WTC11 (cell line): ENCODE measurements at regions not wholly inside any gene's neighbourhood (a gene's known extent, or its start where the extent isn't known, plus 50 kb on each side); places are given as distances from the start of the nearest gene placed in this dataset.

Experiments used
- ATAC-seq: fragments of 200-7000 bp; cut with Tn5 transposase; 2 replicates; pipeline ENCODE4 v1.10.0; 2021; ENCODE audit warnings: mild to moderate bottlenecking, moderate library complexity
- CTCF ChIA-PET: fragments of 300-600 bp; sonication (Branson Sonifier 250); formaldehyde crosslinking; loops from one replicate; lab custom pipeline; 2021; ENCODE audit warnings: antibody characterized with exemption; lab: Charles Lee
- POLR2A ChIA-PET: fragments of 350-600 bp; sonication (Branson Sonifier 250); formaldehyde crosslinking; loops from one replicate; lab custom pipeline; 2021; ENCODE audit warnings: antibody characterized with exemption; lab: Charles Lee
- DNase-seq: peaks from one replicate; pipeline ENCODE4 v3.0.0; 2021; ENCODE audit warnings: low spot score
- H3K27ac Mint-ChIP-seq: 2 replicates; pipeline ENCODE4 v1.8.0; 2021; ENCODE audit warnings: mixed read lengths
- H3K27me3 Mint-ChIP-seq: 2 replicates; pipeline ENCODE4 v1.8.0; 2021; ENCODE audit warnings: low read depth, mild to moderate bottlenecking, moderate library complexity, mixed read lengths
- H3K36me3 Mint-ChIP-seq: 2 replicates; pipeline ENCODE4 v1.8.0; 2021; ENCODE audit warnings: mixed read lengths
- H3K4me1 Mint-ChIP-seq: 2 replicates; pipeline ENCODE4 v1.8.0; 2022; ENCODE audit warnings: mixed read lengths
- H3K4me3 Mint-ChIP-seq: 2 replicates; pipeline ENCODE4 v1.8.0; 2021; ENCODE audit warnings: mild to moderate bottlenecking, moderate library complexity, mixed read lengths
- H3K9me3 Mint-ChIP-seq: 2 replicates; pipeline ENCODE4 v1.8.0; 2021; ENCODE audit warnings: mixed read lengths
- FOXP1 ChIP-seq: sonication (generic); formaldehyde crosslinking; IDR thresholded peaks from 2 replicates; pipeline ENCODE4 v1.8.0; 2022; ENCODE audit warnings: missing genetic modification reagents, mild to moderate bottlenecking, moderate library complexity, borderline replicate concordance
- MXD4 ChIP-seq: fragments of 250-450 bp; sonication (Bioruptor Pico); IDR thresholded peaks from 2 replicates; pipeline ENCODE4 v1.8.0; 2021; ENCODE audit warnings: mild to moderate bottlenecking, moderate library complexity, borderline replicate concordance
- NFE2L1 ChIP-seq: sonication (generic); formaldehyde crosslinking; IDR thresholded peaks from 2 replicates; pipeline ENCODE4 v1.8.1; 2023; ENCODE audit warnings: missing genetic modification reagents
- NR1H2 ChIP-seq: sonication (generic); formaldehyde crosslinking; IDR thresholded peaks from 2 replicates; pipeline ENCODE4 v1.9.0; 2021; ENCODE audit warnings: mild to moderate bottlenecking, moderate library complexity, missing genetic modification reagents
- SMAD4 ChIP-seq: sonication (generic); formaldehyde crosslinking; IDR thresholded peaks from 2 replicates; pipeline ENCODE4 v1.8.0; 2022; ENCODE audit warnings: mild to moderate bottlenecking, missing genetic modification reagents
- ZNF317 ChIP-seq: sonication (generic); formaldehyde crosslinking; IDR thresholded peaks from 2 replicates; pipeline ENCODE4 v1.8.1; 2023; ENCODE audit warnings: low read depth, mild to moderate bottlenecking, moderate library complexity, missing genetic modification reagents, borderline replicate concordance
- TF ChIP-seq, protein P1 (sequence below): sonication (generic); formaldehyde crosslinking; IDR thresholded peaks from 2 replicates; pipeline ENCODE4 v1.8.1; 2023; ENCODE audit warnings: mild to moderate bottlenecking, missing genetic modification reagents, borderline replicate concordance
- TF ChIP-seq, protein P2 (sequence below): sonication (generic); formaldehyde crosslinking; IDR thresholded peaks from 2 replicates; pipeline ENCODE4 v1.8.0; 2023; ENCODE audit warnings: missing genetic modification reagents
- TF ChIP-seq, protein P3 (sequence below): sonication (generic); formaldehyde crosslinking; IDR thresholded peaks from 2 replicates; pipeline ENCODE4 v1.8.0; 2022; ENCODE audit warnings: mild to moderate bottlenecking, missing genetic modification reagents
- TF ChIP-seq, protein P4 (sequence below): fragments of 250-450 bp; sonication (Bioruptor Pico); IDR thresholded peaks from 2 replicates; pipeline ENCODE4 v1.9.0; 2021; ENCODE audit warnings: mild to moderate bottlenecking, borderline replicate concordance
- TF ChIP-seq, protein P5 (sequence below): sonication (generic); formaldehyde crosslinking; IDR thresholded peaks from 2 replicates; pipeline ENCODE4 v1.8.1; 2023; ENCODE audit warnings: mild to moderate bottlenecking, missing genetic modification reagents

DNA sequence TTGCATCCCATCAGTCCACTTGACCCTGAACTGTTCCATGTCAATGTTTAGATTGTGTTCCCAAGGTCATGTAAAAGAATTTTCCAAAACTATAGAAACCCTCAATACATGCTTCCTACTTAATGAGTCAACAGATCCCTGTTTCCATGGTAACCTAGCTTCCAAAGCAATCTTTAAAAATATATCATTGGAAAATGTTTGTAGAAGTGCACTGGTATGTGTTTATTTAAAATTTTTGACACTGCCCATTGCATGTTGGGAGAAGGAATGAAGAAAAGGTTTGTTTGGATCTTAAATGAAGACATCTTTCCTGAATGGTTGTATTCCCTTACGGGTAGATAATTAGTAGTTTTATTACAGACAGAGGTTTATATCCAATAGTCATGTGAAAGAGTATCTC is 345.3 kb downstream of the GABRG1 start (continued):
- TF ChIP-seq, protein P1, sequence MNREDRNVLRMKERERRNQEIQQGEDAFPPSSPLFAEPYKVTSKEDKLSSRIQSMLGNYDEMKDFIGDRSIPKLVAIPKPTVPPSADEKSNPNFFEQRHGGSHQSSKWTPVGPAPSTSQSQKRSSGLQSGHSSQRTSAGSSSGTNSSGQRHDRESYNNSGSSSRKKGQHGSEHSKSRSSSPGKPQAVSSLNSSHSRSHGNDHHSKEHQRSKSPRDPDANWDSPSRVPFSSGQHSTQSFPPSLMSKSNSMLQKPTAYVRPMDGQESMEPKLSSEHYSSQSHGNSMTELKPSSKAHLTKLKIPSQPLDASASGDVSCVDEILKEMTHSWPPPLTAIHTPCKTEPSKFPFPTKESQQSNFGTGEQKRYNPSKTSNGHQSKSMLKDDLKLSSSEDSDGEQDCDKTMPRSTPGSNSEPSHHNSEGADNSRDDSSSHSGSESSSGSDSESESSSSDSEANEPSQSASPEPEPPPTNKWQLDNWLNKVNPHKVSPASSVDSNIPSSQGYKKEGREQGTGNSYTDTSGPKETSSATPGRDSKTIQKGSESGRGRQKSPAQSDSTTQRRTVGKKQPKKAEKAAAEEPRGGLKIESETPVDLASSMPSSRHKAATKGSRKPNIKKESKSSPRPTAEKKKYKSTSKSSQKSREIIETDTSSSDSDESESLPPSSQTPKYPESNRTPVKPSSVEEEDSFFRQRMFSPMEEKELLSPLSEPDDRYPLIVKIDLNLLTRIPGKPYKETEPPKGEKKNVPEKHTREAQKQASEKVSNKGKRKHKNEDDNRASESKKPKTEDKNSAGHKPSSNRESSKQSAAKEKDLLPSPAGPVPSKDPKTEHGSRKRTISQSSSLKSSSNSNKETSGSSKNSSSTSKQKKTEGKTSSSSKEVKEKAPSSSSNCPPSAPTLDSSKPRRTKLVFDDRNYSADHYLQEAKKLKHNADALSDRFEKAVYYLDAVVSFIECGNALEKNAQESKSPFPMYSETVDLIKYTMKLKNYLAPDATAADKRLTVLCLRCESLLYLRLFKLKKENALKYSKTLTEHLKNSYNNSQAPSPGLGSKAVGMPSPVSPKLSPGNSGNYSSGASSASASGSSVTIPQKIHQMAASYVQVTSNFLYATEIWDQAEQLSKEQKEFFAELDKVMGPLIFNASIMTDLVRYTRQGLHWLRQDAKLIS (CRISPR knock-in tag): no peak
- TF ChIP-seq, protein P2, sequence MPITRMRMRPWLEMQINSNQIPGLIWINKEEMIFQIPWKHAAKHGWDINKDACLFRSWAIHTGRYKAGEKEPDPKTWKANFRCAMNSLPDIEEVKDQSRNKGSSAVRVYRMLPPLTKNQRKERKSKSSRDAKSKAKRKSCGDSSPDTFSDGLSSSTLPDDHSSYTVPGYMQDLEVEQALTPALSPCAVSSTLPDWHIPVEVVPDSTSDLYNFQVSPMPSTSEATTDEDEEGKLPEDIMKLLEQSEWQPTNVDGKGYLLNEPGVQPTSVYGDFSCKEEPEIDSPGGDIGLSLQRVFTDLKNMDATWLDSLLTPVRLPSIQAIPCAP (CRISPR knock-in tag): no peak
- TF ChIP-seq, protein P3, sequence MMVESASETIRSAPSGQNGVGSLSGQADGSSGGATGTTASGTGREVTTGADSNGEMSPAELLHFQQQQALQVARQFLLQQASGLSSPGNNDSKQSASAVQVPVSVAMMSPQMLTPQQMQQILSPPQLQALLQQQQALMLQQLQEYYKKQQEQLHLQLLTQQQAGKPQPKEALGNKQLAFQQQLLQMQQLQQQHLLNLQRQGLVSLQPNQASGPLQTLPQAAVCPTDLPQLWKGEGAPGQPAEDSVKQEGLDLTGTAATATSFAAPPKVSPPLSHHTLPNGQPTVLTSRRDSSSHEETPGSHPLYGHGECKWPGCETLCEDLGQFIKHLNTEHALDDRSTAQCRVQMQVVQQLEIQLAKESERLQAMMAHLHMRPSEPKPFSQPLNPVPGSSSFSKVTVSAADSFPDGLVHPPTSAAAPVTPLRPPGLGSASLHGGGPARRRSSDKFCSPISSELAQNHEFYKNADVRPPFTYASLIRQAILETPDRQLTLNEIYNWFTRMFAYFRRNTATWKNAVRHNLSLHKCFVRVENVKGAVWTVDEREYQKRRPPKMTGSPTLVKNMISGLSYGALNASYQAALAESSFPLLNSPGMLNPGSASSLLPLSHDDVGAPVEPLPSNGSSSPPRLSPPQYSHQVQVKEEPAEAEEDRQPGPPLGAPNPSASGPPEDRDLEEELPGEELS (CRISPR knock-in tag): no peak
- TF ChIP-seq, protein P4, sequence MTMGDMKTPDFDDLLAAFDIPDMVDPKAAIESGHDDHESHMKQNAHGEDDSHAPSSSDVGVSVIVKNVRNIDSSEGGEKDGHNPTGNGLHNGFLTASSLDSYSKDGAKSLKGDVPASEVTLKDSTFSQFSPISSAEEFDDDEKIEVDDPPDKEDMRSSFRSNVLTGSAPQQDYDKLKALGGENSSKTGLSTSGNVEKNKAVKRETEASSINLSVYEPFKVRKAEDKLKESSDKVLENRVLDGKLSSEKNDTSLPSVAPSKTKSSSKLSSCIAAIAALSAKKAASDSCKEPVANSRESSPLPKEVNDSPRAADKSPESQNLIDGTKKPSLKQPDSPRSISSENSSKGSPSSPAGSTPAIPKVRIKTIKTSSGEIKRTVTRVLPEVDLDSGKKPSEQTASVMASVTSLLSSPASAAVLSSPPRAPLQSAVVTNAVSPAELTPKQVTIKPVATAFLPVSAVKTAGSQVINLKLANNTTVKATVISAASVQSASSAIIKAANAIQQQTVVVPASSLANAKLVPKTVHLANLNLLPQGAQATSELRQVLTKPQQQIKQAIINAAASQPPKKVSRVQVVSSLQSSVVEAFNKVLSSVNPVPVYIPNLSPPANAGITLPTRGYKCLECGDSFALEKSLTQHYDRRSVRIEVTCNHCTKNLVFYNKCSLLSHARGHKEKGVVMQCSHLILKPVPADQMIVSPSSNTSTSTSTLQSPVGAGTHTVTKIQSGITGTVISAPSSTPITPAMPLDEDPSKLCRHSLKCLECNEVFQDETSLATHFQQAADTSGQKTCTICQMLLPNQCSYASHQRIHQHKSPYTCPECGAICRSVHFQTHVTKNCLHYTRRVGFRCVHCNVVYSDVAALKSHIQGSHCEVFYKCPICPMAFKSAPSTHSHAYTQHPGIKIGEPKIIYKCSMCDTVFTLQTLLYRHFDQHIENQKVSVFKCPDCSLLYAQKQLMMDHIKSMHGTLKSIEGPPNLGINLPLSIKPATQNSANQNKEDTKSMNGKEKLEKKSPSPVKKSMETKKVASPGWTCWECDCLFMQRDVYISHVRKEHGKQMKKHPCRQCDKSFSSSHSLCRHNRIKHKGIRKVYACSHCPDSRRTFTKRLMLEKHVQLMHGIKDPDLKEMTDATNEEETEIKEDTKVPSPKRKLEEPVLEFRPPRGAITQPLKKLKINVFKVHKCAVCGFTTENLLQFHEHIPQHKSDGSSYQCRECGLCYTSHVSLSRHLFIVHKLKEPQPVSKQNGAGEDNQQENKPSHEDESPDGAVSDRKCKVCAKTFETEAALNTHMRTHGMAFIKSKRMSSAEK: no peak
- TF ChIP-seq MXD4 (CRISPR knock-in tag) (no peak), NFE2L1 (CRISPR knock-in tag) (no peak), ZNF317 (CRISPR knock-in tag) (no peak), NR1H2 (CRISPR knock-in tag) (no peak)
- TF ChIP-seq, protein P5, sequence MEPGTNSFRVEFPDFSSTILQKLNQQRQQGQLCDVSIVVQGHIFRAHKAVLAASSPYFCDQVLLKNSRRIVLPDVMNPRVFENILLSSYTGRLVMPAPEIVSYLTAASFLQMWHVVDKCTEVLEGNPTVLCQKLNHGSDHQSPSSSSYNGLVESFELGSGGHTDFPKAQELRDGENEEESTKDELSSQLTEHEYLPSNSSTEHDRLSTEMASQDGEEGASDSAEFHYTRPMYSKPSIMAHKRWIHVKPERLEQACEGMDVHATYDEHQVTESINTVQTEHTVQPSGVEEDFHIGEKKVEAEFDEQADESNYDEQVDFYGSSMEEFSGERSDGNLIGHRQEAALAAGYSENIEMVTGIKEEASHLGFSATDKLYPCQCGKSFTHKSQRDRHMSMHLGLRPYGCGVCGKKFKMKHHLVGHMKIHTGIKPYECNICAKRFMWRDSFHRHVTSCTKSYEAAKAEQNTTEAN: no peak

DNA sequence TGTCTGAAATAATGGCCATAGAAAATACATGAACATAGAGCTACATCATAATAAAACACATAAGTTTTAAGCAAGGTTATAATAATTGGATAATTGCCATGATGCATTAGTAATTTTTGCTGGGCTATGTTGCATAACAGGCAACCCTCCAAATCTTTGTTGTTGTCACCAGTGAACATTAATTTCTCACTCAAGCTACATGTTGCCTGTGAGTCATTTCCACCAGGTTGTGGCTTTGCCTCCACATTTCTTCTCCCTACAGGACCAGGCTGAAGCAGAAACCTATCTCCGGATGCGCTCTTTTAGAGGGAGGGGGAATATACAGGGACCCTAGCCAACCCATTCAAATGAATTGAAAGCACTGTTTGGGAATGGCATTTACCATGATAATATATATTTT is 347.7 kb downstream of the GABRG1 start:
- H3K9me3 Mint-ChIP-seq: no peaks in the 10 kb centered on the region
- ATAC-seq (no peak), DNase-seq (no peak)
- H3K27ac Mint-ChIP-seq: no peak overlapping the region
- CTCF ChIA-PET: no interaction called here
- no peaks in the 10 kb centered on the region for H3K36me3 Mint-ChIP-seq
- H3K27me3 Mint-ChIP-seq: no peaks in the 10 kb centered on the region
- TF ChIP-seq FOXP1 (CRISPR knock-in tag): no peak
- TF ChIP-seq, protein P2 (CRISPR knock-in tag): no peak
- no peak for TF ChIP-seq SMAD4 (CRISPR knock-in tag)
- TF ChIP-seq, all 79 proteins: peak for 0
- peaks cover under 1% of the 10 kb centered on the region; the same call in 1 of the 2 replicates for H3K4me1 Mint-ChIP-seq
- no peak overlapping the region for H3K4me3 Mint-ChIP-seq
- POLR2A ChIA-PET: no interaction called here
